Activated B cell treated with CpG ODN at 0.5 μM for 24 hours (primary cell): ENCODE measurements at regions not wholly inside any gene's neighbourhood (a gene's known extent, or its start where the extent isn't known, plus 50 kb on each side); places are given as distances from the start of the nearest gene placed in this dataset.
"Not testable (repeated sequence)": the region's sequence is repeated elsewhere in the genome, so short reads cannot be mapped to it uniquely, and the experiment has no call there.

Experiments used
- ATAC-seq: fragments of 200-7000 bp; cut with Tn5 transposase; one replicate; pipeline ENCODE4 v1.10.0; 2021; ENCODE audit warnings: low read depth, mild to moderate bottlenecking, moderate library complexity
- CTCF ChIA-PET: fragments of 350-600 bp; sonication (Branson Sonifier 250); formaldehyde crosslinking; loops from one replicate; lab custom pipeline; 2021; ENCODE audit warnings: antibody characterized with exemption; lab: Charles Lee
- POLR2A ChIA-PET: fragments of 350-600 bp; sonication (Branson Sonifier 250); formaldehyde crosslinking; loops from one replicate; lab custom pipeline; 2021; ENCODE audit warnings: antibody characterized with exemption; lab: Charles Lee
- DNase-seq: peaks from one replicate; pipeline ENCODE4 v3.0.0; 2022
- H3K27ac Mint-ChIP-seq: one replicate; pipeline ENCODE4 v1.8.0; 2020; ENCODE audit warnings: mixed read lengths
- H3K27me3 Mint-ChIP-seq: one replicate; pipeline ENCODE4 v1.8.0; 2021; ENCODE audit warnings: mixed read lengths
- H3K36me3 Mint-ChIP-seq: one replicate; pipeline ENCODE4 v1.8.0; 2021; ENCODE audit warnings: low read depth, mixed read lengths
- H3K4me1 Mint-ChIP-seq: one replicate; pipeline ENCODE4 v1.8.0; 2021; ENCODE audit warnings: mixed read lengths
- H3K4me3 Mint-ChIP-seq: one replicate; pipeline ENCODE4 v1.8.0; 2020; ENCODE audit warnings: mild to moderate bottlenecking, mixed read lengths
- H3K9me3 Mint-ChIP-seq: one replicate; pipeline ENCODE4 v1.8.0; 2020; ENCODE audit warnings: mixed read lengths
- CTCF ChIP-seq: fragments of 200-600 bp; IDR thresholded peaks from one replicate; pipeline ENCODE4 v1.8.0; 2022; ENCODE audit warnings: antibody characterized with exemption, mild to moderate bottlenecking
- intact Hi-C: fragments of 100-400 bp; cut with micrococcal nuclease; formaldehyde crosslinking; loops from one replicate; pipeline ENCODE4 v1.15.1; 2024

- CTCF ChIA-PET: no interaction called here
- no peaks in the 10 kb centered on the region for H3K36me3 Mint-ChIP-seq
- H3K27me3 Mint-ChIP-seq: no peaks in the 10 kb centered on the region
- H3K4me1 Mint-ChIP-seq: no peaks in the 10 kb centered on the region
- TF ChIP-seq CTCF: no peak
- intact Hi-C loops: no loop called here
- DNase-seq (no peak), ATAC-seq (no peak)
- H3K27ac Mint-ChIP-seq: no peak overlapping the region
- H3K4me3 Mint-ChIP-seq: no peak overlapping the region
- POLR2A ChIA-PET: no interaction called here
- H3K9me3 Mint-ChIP-seq: no peaks in the 10 kb centered on the region
These were observed 711.5 kb upstream of the PITX2 start for GRCh38 chr4:111334361-111334760.

GRCh38 chr4:111337186-111337876, 714.5 kb upstream of the PITX2 start:
- intact Hi-C loops, H3K4me1 Mint-ChIP-seq, H3K36me3 Mint-ChIP-seq, H3K27me3 Mint-ChIP-seq, ATAC-seq, H3K27ac Mint-ChIP-seq, H3K9me3 Mint-ChIP-seq, CTCF ChIA-PET, H3K4me3 Mint-ChIP-seq, POLR2A ChIA-PET, DNase-seq: not testable (repeated sequence)

DNA sequence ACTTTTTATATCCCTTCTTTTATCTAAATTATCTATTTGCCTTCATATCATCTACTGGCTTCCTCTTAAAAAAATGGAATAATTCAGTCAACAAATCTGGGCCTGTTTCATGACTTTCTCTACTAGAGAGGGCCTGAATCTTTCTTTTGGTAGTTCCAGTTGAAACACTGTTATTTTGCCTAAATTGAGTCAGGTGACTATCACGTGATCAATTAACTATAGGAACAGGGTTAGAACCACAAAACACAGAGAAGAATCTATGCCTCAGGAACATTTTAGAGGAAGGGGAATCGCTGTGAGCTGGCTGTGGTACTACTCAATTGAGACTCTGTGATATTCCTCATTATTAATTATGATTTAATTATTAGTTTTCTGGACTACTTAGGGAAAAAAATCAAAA, 736.7 kb upstream of the PITX2 start:
- no peak for TF ChIP-seq CTCF
- no peaks in the 10 kb centered on the region for H3K4me1 Mint-ChIP-seq
- H3K4me3 Mint-ChIP-seq: no peak overlapping the region
- H3K27me3 Mint-ChIP-seq: no peaks in the 10 kb centered on the region
- no peak overlapping the region for H3K27ac Mint-ChIP-seq
- CTCF ChIA-PET: no interaction called here
- no peak for DNase-seq
- H3K9me3 Mint-ChIP-seq: peaks cover 2% of the 10 kb centered on the region
- no peaks in the 10 kb centered on the region for H3K36me3 Mint-ChIP-seq
- intact Hi-C loops: no loop called here
- POLR2A ChIA-PET: no interaction called here
- ATAC-seq: no peak

DNA sequence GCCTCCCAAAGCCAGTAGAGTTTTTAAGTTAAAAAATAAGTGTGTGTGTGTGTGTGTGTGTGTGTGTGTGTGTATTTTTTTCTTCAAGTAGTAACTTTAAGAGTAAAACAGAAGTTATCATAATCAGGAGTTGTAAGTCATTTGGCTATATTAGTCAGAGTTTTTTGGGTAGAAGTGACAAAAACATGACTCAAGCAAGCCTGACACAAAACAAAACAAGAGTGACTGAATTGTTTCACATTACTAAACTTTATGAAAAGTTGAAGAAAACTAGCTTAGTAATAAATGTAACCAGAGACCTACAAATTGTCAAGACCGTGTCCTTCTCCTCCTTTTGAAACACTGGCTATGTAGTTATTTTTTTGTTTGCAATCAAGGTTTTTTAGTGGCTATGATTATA, 738.0 kb upstream of the PITX2 start:
- Mint-ChIP-seq H3K36me3 (no peaks in the 10 kb centered on the region), H3K9me3 (peaks cover 2% of the 10 kb centered on the region), H3K4me3 (no peak overlapping the region), H3K27ac (no peak overlapping the region), H3K27me3 (no peaks in the 10 kb centered on the region), H3K4me1 (no peaks in the 10 kb centered on the region)
- CTCF ChIA-PET: no interaction called here
- no peak for ATAC-seq
- intact Hi-C loops: no loop called here
- POLR2A ChIA-PET: no interaction called here
- TF ChIP-seq CTCF: no peak
- no peak for DNase-seq

GRCh38 chr4:111362941-111363361, 740.1 kb upstream of the PITX2 start:
- Mint-ChIP-seq H3K27ac (no peak overlapping the region), H3K4me1 (no peaks in the 10 kb centered on the region), H3K36me3 (no peaks in the 10 kb centered on the region), H3K4me3 (no peak overlapping the region), H3K27me3 (no peaks in the 10 kb centered on the region), H3K9me3 (peaks cover 4% of the 10 kb centered on the region)
- ChIA-PET CTCF (no interaction called here), POLR2A (no interaction called here)
- DNase-seq (no peak), ATAC-seq (no peak)
- no peak for TF ChIP-seq CTCF
- intact Hi-C loops: no loop called here

GRCh38 chr4:111377880-111378279, 755.0 kb upstream of the PITX2 start:
- POLR2A ChIA-PET, CTCF ChIA-PET: not testable (repeated sequence)

More at GRCh38 chr4:111377880-111378279, 755.0 kb upstream of the PITX2 start:
- H3K9me3 Mint-ChIP-seq, H3K4me1 Mint-ChIP-seq, ATAC-seq, H3K27me3 Mint-ChIP-seq, H3K36me3 Mint-ChIP-seq, H3K4me3 Mint-ChIP-seq, DNase-seq, H3K27ac Mint-ChIP-seq, intact Hi-C loops: not testable (repeated sequence)
